ENCODE measurements at regions not wholly inside any gene's neighbourhood (a gene's known extent, or its start where the extent isn't known, plus 50 kb on each side); places are given as distances from the start of the nearest gene placed in this dataset.

- TF ChIP-seq EZH2 (IDR thresholded peaks at IDR 0.05; ENCODE audit: insufficient read depth, poor library complexity, severe bottlenecking) (no peak), EZH2phosphoT487 (IDR thresholded peaks at IDR 0.05; ENCODE audit: insufficient read depth, low read depth) (no peak)
Measured at GRCh38 chr20:53672484-53673129, 79.0 kb upstream of the ZNF217 start.
